ENCODE measurements at regions not wholly inside any gene's neighbourhood (a gene's known extent, or its start where the extent isn't known, plus 50 kb on each side); places are given as distances from the start of the nearest gene placed in this dataset.

GRCh38 chr5:97728920-97729319 lies 545.9 kb upstream of the RIOK2 start:
- Histone ChIP-seq H3K36me3 (no peaks in the 10 kb centered on the region), H3K27me3 (replicated peaks; ENCODE audit: insufficient read depth) (no peaks in the 10 kb centered on the region), H3K27ac (no peak overlapping the region), H3K4me3 (no peak overlapping the region), H3K9me3 (no peaks in the 10 kb centered on the region), H3K4me1 (replicated peaks) (no peaks in the 10 kb centered on the region)
- TF ChIP-seq CTCF (IDR thresholded peaks at IDR 0.05) (no peak), POLR2A (IDR thresholded peaks at IDR 0.05) (no peak), POLR2AphosphoS5 (IDR thresholded peaks at IDR 0.05) (no peak)
- intact Hi-C loops (cut with DNase I), result no loop called here
- 92% methylated on average over 7 of the region's 7 CpGs for WGBS
- DNase-seq (ENCODE audit: low spot score), result no peak

GRCh38 chr5:97729938-97730337 lies 546.9 kb upstream of the RIOK2 start:
- no peak for DNase-seq (ENCODE audit: low spot score)
- no peaks in the 10 kb centered on the region for H3K4me1 ChIP-seq (replicated peaks)
- H3K27ac ChIP-seq, result no peak overlapping the region
- H3K4me3 ChIP-seq, result no peak overlapping the region
- no peaks in the 10 kb centered on the region for H3K27me3 ChIP-seq (replicated peaks; ENCODE audit: insufficient read depth)
- no peaks in the 10 kb centered on the region for H3K9me3 ChIP-seq
- H3K36me3 ChIP-seq, result no peaks in the 10 kb centered on the region
- TF ChIP-seq POLR2A (IDR thresholded peaks at IDR 0.05) (no peak), POLR2AphosphoS5 (IDR thresholded peaks at IDR 0.05) (no peak), CTCF (IDR thresholded peaks at IDR 0.05) (no peak)
- intact Hi-C loops (cut with DNase I), result no loop called here

GRCh38 chr5:97735209-97735608 lies 552.2 kb upstream of the RIOK2 start:
- H3K4me1 ChIP-seq (replicated peaks), result no peaks in the 10 kb centered on the region
- no peak for DNase-seq (ENCODE audit: low spot score)
- H3K27me3 ChIP-seq (replicated peaks; ENCODE audit: insufficient read depth), result no peaks in the 10 kb centered on the region
- intact Hi-C loops (cut with DNase I), result no loop called here
- WGBS, result 51% methylated on average over 3 of the region's 3 CpGs
- TF ChIP-seq CTCF (IDR thresholded peaks at IDR 0.05) (no peak), POLR2A (IDR thresholded peaks at IDR 0.05) (no peak), POLR2AphosphoS5 (IDR thresholded peaks at IDR 0.05) (no peak)
- H3K27ac ChIP-seq, result no peak overlapping the region
- no peaks in the 10 kb centered on the region for H3K9me3 ChIP-seq
- no peak overlapping the region for H3K4me3 ChIP-seq
- H3K36me3 ChIP-seq, result no peaks in the 10 kb centered on the region

- intact Hi-C loops (cut with DNase I), result no loop called here
- 92% methylated on average over 6 of the region's 6 CpGs for WGBS
- Histone ChIP-seq H3K4me1 (replicated peaks) (no peaks in the 10 kb centered on the region), H3K36me3 (no peaks in the 10 kb centered on the region), H3K27ac (no peak overlapping the region), H3K27me3 (replicated peaks; ENCODE audit: insufficient read depth) (no peaks in the 10 kb centered on the region), H3K4me3 (no peak overlapping the region), H3K9me3 (no peaks in the 10 kb centered on the region)
- no peak for DNase-seq (ENCODE audit: low spot score)
- TF ChIP-seq POLR2AphosphoS5 (IDR thresholded peaks at IDR 0.05) (no peak), CTCF (IDR thresholded peaks at IDR 0.05) (no peak), POLR2A (IDR thresholded peaks at IDR 0.05) (no peak)
Measured at GRCh38 chr5:97737608-97738007, 554.6 kb upstream of the RIOK2 start.

- intact Hi-C loops (cut with DNase I), result no loop called here
- WGBS, result 92% methylated on average over 4 of the region's 4 CpGs
- H3K27me3 ChIP-seq (replicated peaks; ENCODE audit: insufficient read depth), result no peaks in the 10 kb centered on the region
- no peaks in the 10 kb centered on the region for H3K4me1 ChIP-seq (replicated peaks)
- no peak overlapping the region for H3K4me3 ChIP-seq
- TF ChIP-seq POLR2A (IDR thresholded peaks at IDR 0.05), result no peak
- TF ChIP-seq POLR2AphosphoS5 (IDR thresholded peaks at IDR 0.05), result no peak
- no peak for TF ChIP-seq CTCF (IDR thresholded peaks at IDR 0.05)
- H3K27ac ChIP-seq, result no peak overlapping the region
- no peaks in the 10 kb centered on the region for H3K9me3 ChIP-seq
- no peaks in the 10 kb centered on the region for H3K36me3 ChIP-seq
- DNase-seq (ENCODE audit: low spot score), result no peak
Measured at GRCh38 chr5:97745817-97746216, 562.8 kb upstream of the RIOK2 start.
